ENCODE measurements at regions not wholly inside any gene's neighbourhood (a gene's known extent, or its start where the extent isn't known, plus 50 kb on each side); places are given as distances from the start of the nearest gene placed in this dataset.

DNA sequence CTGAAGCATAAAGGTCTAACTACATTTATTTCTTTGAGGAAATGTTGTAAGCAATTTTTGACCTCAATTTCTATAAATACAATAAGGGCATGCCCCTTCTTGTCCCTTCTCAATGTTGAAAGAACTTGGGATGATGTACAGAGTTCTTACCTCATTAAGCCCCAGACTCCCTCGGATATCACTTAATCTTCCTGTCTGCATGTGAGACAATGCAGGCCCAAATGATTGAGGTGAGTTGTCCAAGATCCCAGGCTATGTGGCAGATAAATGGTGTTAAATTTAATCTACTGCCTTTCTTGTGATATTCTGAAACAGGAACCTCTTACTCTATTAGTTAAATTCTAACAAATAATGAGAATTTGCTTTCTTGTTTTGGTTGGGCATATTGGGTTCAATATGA is 1073.4 kb upstream of the GYPC start:
- TF ChIP-seq, protein P1, sequence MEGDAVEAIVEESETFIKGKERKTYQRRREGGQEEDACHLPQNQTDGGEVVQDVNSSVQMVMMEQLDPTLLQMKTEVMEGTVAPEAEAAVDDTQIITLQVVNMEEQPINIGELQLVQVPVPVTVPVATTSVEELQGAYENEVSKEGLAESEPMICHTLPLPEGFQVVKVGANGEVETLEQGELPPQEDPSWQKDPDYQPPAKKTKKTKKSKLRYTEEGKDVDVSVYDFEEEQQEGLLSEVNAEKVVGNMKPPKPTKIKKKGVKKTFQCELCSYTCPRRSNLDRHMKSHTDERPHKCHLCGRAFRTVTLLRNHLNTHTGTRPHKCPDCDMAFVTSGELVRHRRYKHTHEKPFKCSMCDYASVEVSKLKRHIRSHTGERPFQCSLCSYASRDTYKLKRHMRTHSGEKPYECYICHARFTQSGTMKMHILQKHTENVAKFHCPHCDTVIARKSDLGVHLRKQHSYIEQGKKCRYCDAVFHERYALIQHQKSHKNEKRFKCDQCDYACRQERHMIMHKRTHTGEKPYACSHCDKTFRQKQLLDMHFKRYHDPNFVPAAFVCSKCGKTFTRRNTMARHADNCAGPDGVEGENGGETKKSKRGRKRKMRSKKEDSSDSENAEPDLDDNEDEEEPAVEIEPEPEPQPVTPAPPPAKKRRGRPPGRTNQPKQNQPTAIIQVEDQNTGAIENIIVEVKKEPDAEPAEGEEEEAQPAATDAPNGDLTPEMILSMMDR (IDR thresholded peaks at IDR 0.05) = no peak
- TF ChIP-seq ZFX (IDR thresholded peaks at IDR 0.05; ENCODE audit: borderline replicate concordance) = no peak

All from 22Rv1 (cell line).